Mesendoderm (in vitro differentiated cells): ENCODE measurements at regions not wholly inside any gene's neighbourhood (a gene's known extent, or its start where the extent isn't known, plus 50 kb on each side); places are given as distances from the start of the nearest gene placed in this dataset.

Experiments
- DNase-seq: peaks from one replicate; pipeline ENCODE4 v3.0.0; 2013
- H2AK5ac ChIP-seq: 2 replicates; pipeline ENCODE4 v1.6.1; 2013; ENCODE audit warnings: low read length, inconsistent platforms
- H2BK120ac ChIP-seq: 2 replicates; pipeline ENCODE4 v1.6.1; 2013; ENCODE audit warnings: low read depth, mild to moderate bottlenecking, low read length, moderate library complexity, mixed read lengths
- H2BK15ac ChIP-seq: replicated peaks from 2 replicates; pipeline ENCODE4 v1.6.1; 2013; ENCODE audit warnings: low read depth, mild to moderate bottlenecking, moderate library complexity
- H2BK5ac ChIP-seq: 2 replicates; pipeline ENCODE4 v1.6.1; 2013; ENCODE audit warnings: low read length, inconsistent platforms
- H3K18ac ChIP-seq: 2 replicates; pipeline ENCODE4 v1.6.1; 2013; ENCODE audit warnings: mild to moderate bottlenecking, low read length, mixed read lengths
- H3K23ac ChIP-seq: one replicate; pipeline ENCODE4 v1.6.1; 2013; ENCODE audit warnings: low read length
- H3K27ac ChIP-seq: 2 replicates; pipeline ENCODE4 v1.5.1; 2013; ENCODE audit warnings: low read depth, mild to moderate bottlenecking, inconsistent platforms, low read length, moderate library complexity
- H3K27me3 ChIP-seq: 2 replicates; pipeline ENCODE4 v1.6.1; 2013; ENCODE audit warnings: low read length, control low read depth, mild to moderate bottlenecking, inconsistent platforms; ENCODE audit not compliant: insufficient read depth, poor library complexity
- H3K36me3 ChIP-seq: 2 replicates; pipeline ENCODE4 v1.6.1; 2013; ENCODE audit warnings: low read length, inconsistent platforms; ENCODE audit not compliant: control insufficient read depth, insufficient read depth
- H3K4ac ChIP-seq: one replicate; pipeline ENCODE4 v1.6.1; 2013; ENCODE audit warnings: low read depth, mild to moderate bottlenecking, low read length, moderate library complexity
- H3K4me1 ChIP-seq: 2 replicates; pipeline ENCODE4 v1.6.1; 2013; ENCODE audit warnings: low read depth, low read length, inconsistent platforms; ENCODE audit not compliant: control insufficient read depth
- H3K4me2 ChIP-seq: 2 replicates; pipeline ENCODE4 v1.6.1; 2013; ENCODE audit warnings: low read length
- H3K4me3 ChIP-seq: 2 replicates; pipeline ENCODE4 v1.5.1; 2013; ENCODE audit warnings: mild to moderate bottlenecking, low read length
- H3K56ac ChIP-seq: one replicate; pipeline ENCODE4 v1.6.1; 2013; ENCODE audit warnings: low read length
- H3K79me1 ChIP-seq: 2 replicates; pipeline ENCODE4 v1.6.1; 2013; ENCODE audit warnings: low read length, inconsistent platforms
- H3K79me2 ChIP-seq: 2 replicates; pipeline ENCODE4 v1.6.1; 2013; ENCODE audit warnings: mild to moderate bottlenecking, low read length; ENCODE audit not compliant: control insufficient read depth, insufficient read depth
- H3K9ac ChIP-seq: 2 replicates; pipeline ENCODE4 v1.6.1; 2013; ENCODE audit warnings: low read length, inconsistent platforms
- H4K5ac ChIP-seq: one replicate; pipeline ENCODE4 v1.6.1; 2013; ENCODE audit warnings: low read length
- H4K8ac ChIP-seq: one replicate; pipeline ENCODE4 v1.6.1; 2013; ENCODE audit warnings: low read depth, mild to moderate bottlenecking, control low read depth, low read length, moderate library complexity
- WGBS: extraction: QIAGEN DNeasy Blood & Tissue Kit; methylation state at CpG from one replicate; pipeline ENCODE4 v1.1.7; 2013; ENCODE audit warnings: low lambda C conversion rate, missing lambda C conversion rate; ENCODE audit not compliant: insufficient coverage; ENCODE audit errors: extremely low coverage; 5-methylcytosine and 5-hydroxymethylcytosine counted together

GRCh38 chr14:56386024-56386423 lies 193.6 kb upstream of the TMEM260 start:
- H3K4ac ChIP-seq, result no peak overlapping the region
- H3K79me1 ChIP-seq, result no peaks in the 10 kb centered on the region
- H3K23ac ChIP-seq, result no peak overlapping the region
- H3K36me3 ChIP-seq, result no peaks in the 10 kb centered on the region
- no peak overlapping the region for H2BK15ac ChIP-seq
- no peak for DNase-seq
- no peak overlapping the region for H3K4me2 ChIP-seq
- H3K56ac ChIP-seq, result no peak overlapping the region
- no peaks in the 10 kb centered on the region for H3K27me3 ChIP-seq
- no peak overlapping the region for H2AK5ac ChIP-seq
- H3K4me3 ChIP-seq, result no peak overlapping the region
- no peak overlapping the region for H3K9ac ChIP-seq
- no peak overlapping the region for H3K18ac ChIP-seq
- H3K4me1 ChIP-seq, result no peaks in the 10 kb centered on the region
- no peak overlapping the region for H4K8ac ChIP-seq
- H2BK120ac ChIP-seq, result no peak overlapping the region
- no peaks in the 10 kb centered on the region for H3K79me2 ChIP-seq
- no peak overlapping the region for H3K27ac ChIP-seq
- no peak overlapping the region for H4K5ac ChIP-seq
- no peak overlapping the region for H2BK5ac ChIP-seq

GRCh38 chr14:56390859-56391258 lies 188.7 kb upstream of the TMEM260 start:
- DNase-seq, result peak; percentile 72
- H2BK5ac ChIP-seq, result no peak overlapping the region
- no peak overlapping the region for H2BK15ac ChIP-seq

GRCh38 chr14:56394826-56395530 lies 184.6 kb upstream of the TMEM260 start:
- no peak overlapping the region for H3K27ac ChIP-seq
- H2BK15ac ChIP-seq, result no peak overlapping the region
- no peak overlapping the region for H3K4me3 ChIP-seq
- no peaks in the 10 kb centered on the region for H3K4me1 ChIP-seq
- no peak overlapping the region for H3K9ac ChIP-seq
- no peaks in the 10 kb centered on the region for H3K27me3 ChIP-seq
- no peaks in the 10 kb centered on the region for H3K36me3 ChIP-seq
- H2AK5ac ChIP-seq, result no peak overlapping the region
- no peaks in the 10 kb centered on the region for H3K79me1 ChIP-seq
- no peak for DNase-seq
- no peaks in the 10 kb centered on the region for H3K79me2 ChIP-seq
- no CpG with 5 or more reads among the region's 6 CpGs for WGBS
- no peak overlapping the region for H3K23ac ChIP-seq
- no peak overlapping the region for H4K8ac ChIP-seq
- H3K4ac ChIP-seq, result no peak overlapping the region
- no peak overlapping the region for H3K4me2 ChIP-seq
- no peak overlapping the region for H3K56ac ChIP-seq
- no peak overlapping the region for H2BK120ac ChIP-seq
- no peak overlapping the region for H3K18ac ChIP-seq
- H4K5ac ChIP-seq, result no peak overlapping the region
- no peak overlapping the region for H2BK5ac ChIP-seq

More at GRCh38 chr14:56390859-56391258, 188.7 kb upstream of the TMEM260 start:
- H3K23ac ChIP-seq, result no peak overlapping the region
- no peaks in the 10 kb centered on the region for H3K27me3 ChIP-seq
- no peak overlapping the region for H3K4ac ChIP-seq
- no peak overlapping the region for H3K4me3 ChIP-seq
- H3K79me2 ChIP-seq, result no peaks in the 10 kb centered on the region
- H3K27ac ChIP-seq, result no peak overlapping the region
- no peak overlapping the region for H2AK5ac ChIP-seq
- no peaks in the 10 kb centered on the region for H3K36me3 ChIP-seq
- no peak overlapping the region for H3K4me2 ChIP-seq
- H4K5ac ChIP-seq, result no peak overlapping the region
- no peak overlapping the region for H3K18ac ChIP-seq
- H4K8ac ChIP-seq, result no peak overlapping the region
- H2BK120ac ChIP-seq, result no peak overlapping the region
- no peak overlapping the region for H3K9ac ChIP-seq
- H3K79me1 ChIP-seq, result no peaks in the 10 kb centered on the region
- H3K4me1 ChIP-seq, result no peaks in the 10 kb centered on the region
- no CpG with 5 or more reads among the region's 1 CpG for WGBS
- H3K56ac ChIP-seq, result no peak overlapping the region

- no peak for DNase-seq
- Histone ChIP-seq H3K18ac (no peak overlapping the region), H3K27ac (no peak overlapping the region), H3K27me3 (no peaks in the 10 kb centered on the region), H3K4me1 (no peaks in the 10 kb centered on the region), H3K4me3 (no peak overlapping the region), H3K4me2 (no peak overlapping the region), H4K8ac (no peak overlapping the region), H3K79me1 (no peaks in the 10 kb centered on the region), H2AK5ac (no peak overlapping the region), H3K79me2 (no peaks in the 10 kb centered on the region), H4K5ac (no peak overlapping the region), H2BK5ac (no peak overlapping the region), H2BK15ac (no peak overlapping the region), H3K4ac (no peak overlapping the region), H3K23ac (no peak overlapping the region), H3K9ac (no peak overlapping the region), H3K56ac (no peak overlapping the region), H3K36me3 (no peaks in the 10 kb centered on the region), H2BK120ac (no peak overlapping the region)
- no CpG with 5 or more reads among the region's 3 CpGs for WGBS
These were observed 179.3 kb upstream of the TMEM260 start for GRCh38 chr14:56400109-56400825.

- Histone ChIP-seq H2BK120ac (no peak overlapping the region), H3K23ac (no peak overlapping the region), H3K27ac (no peak overlapping the region), H3K79me2 (no peaks in the 10 kb centered on the region), H3K56ac (no peak overlapping the region), H2BK15ac (no peak overlapping the region), H3K36me3 (no peaks in the 10 kb centered on the region), H2BK5ac (no peak overlapping the region), H3K18ac (no peak overlapping the region), H3K4ac (no peak overlapping the region), H3K79me1 (no peaks in the 10 kb centered on the region), H4K5ac (no peak overlapping the region), H3K27me3 (no peaks in the 10 kb centered on the region), H3K4me1 (no peaks in the 10 kb centered on the region), H4K8ac (no peak overlapping the region), H3K4me2 (no peak overlapping the region), H3K9ac (no peak overlapping the region), H3K4me3 (no peak overlapping the region), H2AK5ac (no peak overlapping the region)
- DNase-seq, result no peak
- no CpG with 5 or more reads among the region's 11 CpGs for WGBS
These were observed 166.8 kb upstream of the TMEM260 start for GRCh38 chr14:56412468-56413434.
